Tibial artery (tissue), 4 donors: ENCODE measurements at regions not wholly inside any gene's neighbourhood (a gene's known extent, or its start where the extent isn't known, plus 50 kb on each side); places are given as distances from the start of the nearest gene placed in this dataset.
"Not testable (repeated sequence)": the region's sequence is repeated elsewhere in the genome, so short reads cannot be mapped to it uniquely, and the experiment has no call there.

Experiments
- DNase-seq, 2 donors: peaks; one replicate each; pipeline ENCODE4 v3.0.0-alpha.2; 2019
- H3K27ac ChIP-seq, 2 donors: fragments of 200-600 bp; sonication (generic) in 1 of 2; 1 replicate in 1 of 2; 2 replicates in 1 of 2; pipeline ENCODE4 v1.5.1; 2018 to 2019; ENCODE audit warnings: mild to moderate bottlenecking in 1 of 2
- H3K27me3 ChIP-seq, 2 donors: fragments of 200-600 bp; sonication (generic) in 1 of 2; one replicate each; pipeline versions ENCODE4 v1.5.1 to v1.6.0; 2016 to 2019
- H3K36me3 ChIP-seq, 3 donors: fragments of 200-600 bp; sonication (generic) in 2 of 3; one replicate each; pipeline ENCODE4 v1.5.1; 2016 to 2019; ENCODE audit warnings: mild to moderate bottlenecking in 2 of 3
- H3K4me1 ChIP-seq, 4 donors: fragments of 200-600 bp; sonication (generic) in 2 of 4; 1 replicate in 3 of 4; 2 replicates in 1 of 4; pipeline ENCODE4 v1.5.1; 2016 to 2019
- H3K4me3 ChIP-seq, 2 donors: fragments of 200-600 bp; sonication (generic) in 1 of 2; 1 replicate in 1 of 2; 2 replicates in 1 of 2; pipeline ENCODE4 v1.5.1; 2018 to 2019; ENCODE audit warnings: mild to moderate bottlenecking in 2 of 2
- H3K9me3 ChIP-seq, 3 donors: fragments of 200-600 bp; sonication (generic) in 1 of 3; one replicate each; pipeline ENCODE4 v1.5.1; 2016 to 2019
- intact Hi-C: fragments of 100-400 bp; cut with DNase I; formaldehyde crosslinking; loops from one replicate; pipeline ENCODE4 v1.15.0; 2023; ENCODE audit warnings: low total_unique reads
- TF ChIP-seq, protein P1 (sequence below), 2 experiments: fragments of 200-600 bp in 1 of 2; fragments of 450-650 bp in 1 of 2; IDR thresholded peaks; one replicate each; pipeline ENCODE4 v1.5.1; 2017 to 2019; ENCODE audit warnings: antibody characterized with exemption in 2 of 2, mild to moderate bottlenecking in 1 of 2, moderate library complexity in 1 of 2

GRCh38 chr4:124121461-124121971, 591.0 kb downstream of the ANKRD50 start:
- H3K4me1 ChIP-seq = peaks cover 0 to 9% (median 0%) of the 10 kb centered on the region in 4 donors
- H3K36me3 ChIP-seq = no peaks in the 10 kb centered on the region
- no peaks in the 10 kb centered on the region for H3K27me3 ChIP-seq
- no peaks in the 10 kb centered on the region for H3K9me3 ChIP-seq
- TF ChIP-seq, protein P1, sequence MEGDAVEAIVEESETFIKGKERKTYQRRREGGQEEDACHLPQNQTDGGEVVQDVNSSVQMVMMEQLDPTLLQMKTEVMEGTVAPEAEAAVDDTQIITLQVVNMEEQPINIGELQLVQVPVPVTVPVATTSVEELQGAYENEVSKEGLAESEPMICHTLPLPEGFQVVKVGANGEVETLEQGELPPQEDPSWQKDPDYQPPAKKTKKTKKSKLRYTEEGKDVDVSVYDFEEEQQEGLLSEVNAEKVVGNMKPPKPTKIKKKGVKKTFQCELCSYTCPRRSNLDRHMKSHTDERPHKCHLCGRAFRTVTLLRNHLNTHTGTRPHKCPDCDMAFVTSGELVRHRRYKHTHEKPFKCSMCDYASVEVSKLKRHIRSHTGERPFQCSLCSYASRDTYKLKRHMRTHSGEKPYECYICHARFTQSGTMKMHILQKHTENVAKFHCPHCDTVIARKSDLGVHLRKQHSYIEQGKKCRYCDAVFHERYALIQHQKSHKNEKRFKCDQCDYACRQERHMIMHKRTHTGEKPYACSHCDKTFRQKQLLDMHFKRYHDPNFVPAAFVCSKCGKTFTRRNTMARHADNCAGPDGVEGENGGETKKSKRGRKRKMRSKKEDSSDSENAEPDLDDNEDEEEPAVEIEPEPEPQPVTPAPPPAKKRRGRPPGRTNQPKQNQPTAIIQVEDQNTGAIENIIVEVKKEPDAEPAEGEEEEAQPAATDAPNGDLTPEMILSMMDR (IDR thresholded peaks at IDR 0.05) = no peak
- no peak for DNase-seq
- intact Hi-C loops = no loop called here
- no peak overlapping the region for H3K27ac ChIP-seq
- no peak overlapping the region for H3K4me3 ChIP-seq

GRCh38 chr4:124123181-124123580, 589.4 kb downstream of the ANKRD50 start:
- no peaks in the 10 kb centered on the region for H3K36me3 ChIP-seq
- no peaks in the 10 kb centered on the region for H3K9me3 ChIP-seq
- TF ChIP-seq, protein P1 (IDR thresholded peaks at IDR 0.05) = no peak
- intact Hi-C loops = no loop called here
- H3K27me3 ChIP-seq = no peaks in the 10 kb centered on the region
- DNase-seq = no peak
- H3K27ac ChIP-seq = no peak overlapping the region
- H3K4me3 ChIP-seq = no peak overlapping the region
- peaks cover 0 to 9% (median 0%) of the 10 kb centered on the region in 4 donors for H3K4me1 ChIP-seq

DNA sequence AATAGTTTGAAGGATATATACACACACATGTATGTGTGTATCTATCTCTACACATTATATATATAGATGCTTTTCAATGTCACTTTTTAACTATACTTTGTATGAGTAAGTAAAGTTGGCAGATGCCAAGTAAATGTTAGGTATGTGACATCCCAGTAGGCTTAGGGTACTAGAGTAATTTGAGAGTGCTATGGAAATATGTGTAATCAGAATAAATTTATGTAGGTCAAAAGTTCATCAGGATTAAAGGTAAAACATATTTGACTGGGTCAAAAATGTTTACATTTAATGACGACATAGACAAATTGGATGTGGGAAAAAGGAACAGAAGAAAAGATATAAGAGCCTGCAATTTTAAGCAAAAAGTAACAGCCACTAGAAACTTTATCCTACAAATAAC, 588.8 kb downstream of the ANKRD50 start:
- Histone ChIP-seq H3K4me3 (no peak overlapping the region), H3K36me3 (no peaks in the 10 kb centered on the region), H3K4me1 (peaks cover 0 to 9% (median 0%) of the 10 kb centered on the region in 4 donors), H3K27ac (no peak overlapping the region), H3K27me3 (no peaks in the 10 kb centered on the region), H3K9me3 (no peaks in the 10 kb centered on the region)
- no peak for DNase-seq
- TF ChIP-seq, protein P1 (IDR thresholded peaks at IDR 0.05) = no peak
- intact Hi-C loops = no loop called here

DNA sequence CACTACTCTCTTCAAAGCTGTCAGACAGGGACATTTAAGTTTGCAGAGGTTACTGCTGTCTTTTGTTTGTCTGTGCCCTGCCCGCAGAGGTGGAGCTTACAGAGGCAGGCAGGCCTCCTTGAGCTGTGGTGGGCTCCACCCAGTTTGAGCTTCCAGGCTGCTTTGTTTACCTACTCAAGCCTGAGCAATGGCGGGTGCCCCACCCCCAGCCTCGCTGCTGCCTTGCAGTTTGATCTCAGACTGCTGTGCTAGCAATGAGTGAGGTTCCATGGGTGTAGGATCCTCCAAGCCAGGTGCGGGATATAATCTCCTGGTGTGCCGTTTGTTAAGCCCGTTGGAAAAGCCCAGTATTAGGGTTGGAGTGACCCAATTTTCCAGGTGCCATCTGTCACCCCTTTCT, 581.2 kb downstream of the ANKRD50 start:
- H3K27me3 ChIP-seq, H3K9me3 ChIP-seq, H3K27ac ChIP-seq, H3K36me3 ChIP-seq, DNase-seq, intact Hi-C loops, H3K4me3 ChIP-seq: not testable (repeated sequence)
- H3K4me1 ChIP-seq = peaks cover 0 to 17% (median 1%) of the 10 kb centered on the region in 4 donors

GRCh38 chr4:124132161-124132560, 580.4 kb downstream of the ANKRD50 start:
- H3K4me1 ChIP-seq = peaks cover 0 to 17% (median 1%) of the 10 kb centered on the region in 4 donors
- no peak for DNase-seq
- H3K4me3 ChIP-seq = no peak overlapping the region
- peaks cover 0 to 8% (median 0%) of the 10 kb centered on the region in 3 donors for H3K9me3 ChIP-seq
- intact Hi-C loops = no loop called here
- TF ChIP-seq, protein P1 (IDR thresholded peaks at IDR 0.05) = no peak
- H3K36me3 ChIP-seq = no peaks in the 10 kb centered on the region
- H3K27me3 ChIP-seq = no peaks in the 10 kb centered on the region
- H3K27ac ChIP-seq = no peak overlapping the region

GRCh38 chr4:124133753-124134152, 578.8 kb downstream of the ANKRD50 start:
- Histone ChIP-seq H3K27me3 (no peaks in the 10 kb centered on the region), H3K36me3 (no peaks in the 10 kb centered on the region), H3K27ac (no peak overlapping the region), H3K4me1 (peaks cover 0 to 17% (median 1%) of the 10 kb centered on the region in 4 donors), H3K9me3 (peaks cover 0 to 8% (median 0%) of the 10 kb centered on the region in 3 donors), H3K4me3 (no peak overlapping the region)
- TF ChIP-seq, protein P1 (IDR thresholded peaks at IDR 0.05) = no peak
- intact Hi-C loops = no loop called here
- no peak for DNase-seq
